Daoy (cell line): ENCODE measurements at regions not wholly inside any gene's neighbourhood (a gene's known extent, or its start where the extent isn't known, plus 50 kb on each side); places are given as distances from the start of the nearest gene placed in this dataset.

Experiments
- DNase-seq: peaks from one replicate; pipeline ENCODE4 v3.0.0-alpha.2; 2015; ENCODE audit warnings: low read depth

DNA sequence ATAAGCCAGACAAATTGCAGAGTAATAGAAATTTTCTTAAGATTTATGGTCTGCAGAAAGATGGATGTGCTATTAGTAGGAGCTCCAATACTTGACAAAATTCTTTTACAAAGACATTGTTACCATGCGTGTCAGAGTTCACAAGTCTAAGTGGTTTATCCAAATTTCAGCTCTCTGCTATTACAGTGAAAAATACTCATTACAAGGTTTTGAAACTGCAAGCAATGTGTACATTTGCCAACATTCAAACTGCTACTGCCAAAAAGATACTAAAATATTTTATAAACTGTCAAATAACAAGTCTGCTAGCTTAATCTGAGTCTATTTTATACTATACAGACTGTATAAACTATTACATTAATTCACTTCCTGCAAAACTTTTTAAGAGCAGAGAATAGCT lies 1341.5 kb upstream of the ACVR2A start:
- no peak for DNase-seq

- no peak for DNase-seq
These were observed 1348.6 kb upstream of the ACVR2A start for GRCh38 chr2:146496248-146496647.

- DNase-seq: no peak
These were observed 1355.4 kb upstream of the ACVR2A start for GRCh38 chr2:146489386-146489785.

DNA sequence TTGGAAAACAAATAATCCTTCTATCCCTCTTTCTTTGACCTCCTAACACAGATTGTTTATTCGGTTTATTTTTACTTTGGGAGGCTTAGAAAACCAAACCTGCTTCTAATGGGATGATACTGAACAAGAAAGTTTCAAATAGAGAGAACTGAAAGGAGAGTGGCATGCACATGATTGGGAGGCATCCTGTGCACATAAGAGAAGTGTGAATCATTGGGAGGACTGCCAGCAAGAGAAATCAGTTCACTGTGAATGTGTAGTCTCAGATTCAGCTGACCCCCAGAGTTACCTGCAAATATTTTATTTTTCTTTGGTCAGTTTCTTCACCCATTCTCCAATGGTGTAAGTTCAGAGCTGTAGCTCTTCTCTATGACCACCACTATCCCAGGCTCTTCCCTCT lies 1363.2 kb upstream of the ACVR2A start:
- DNase-seq: no peak

GRCh38 chr2:146477383-146477782 lies 1367.4 kb upstream of the ACVR2A start:
- no peak for DNase-seq

DNA sequence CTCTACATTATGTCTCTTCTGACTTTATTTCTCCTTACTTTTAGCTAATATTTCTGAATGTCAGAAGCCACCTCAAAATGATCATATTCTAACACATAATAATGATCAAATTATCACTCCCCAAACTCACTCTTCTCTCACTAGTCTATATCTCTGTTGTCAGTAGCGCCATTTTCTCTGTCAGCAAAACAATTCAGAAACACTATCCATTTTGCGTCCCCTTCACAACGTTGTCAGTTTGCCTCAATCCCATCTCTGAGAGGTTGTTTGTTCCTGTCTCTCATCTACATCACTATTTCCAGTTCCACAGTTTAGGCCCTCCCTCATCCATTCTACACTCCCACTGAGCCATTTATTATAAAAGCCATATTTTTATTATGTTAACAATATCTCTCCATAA lies 1376.3 kb upstream of the ACVR2A start:
- DNase-seq: no peak

GRCh38 chr2:146467425-146467824 lies 1377.4 kb upstream of the ACVR2A start:
- no peak for DNase-seq

GRCh38 chr2:146465460-146465859 lies 1379.4 kb upstream of the ACVR2A start:
- no peak for DNase-seq

DNA sequence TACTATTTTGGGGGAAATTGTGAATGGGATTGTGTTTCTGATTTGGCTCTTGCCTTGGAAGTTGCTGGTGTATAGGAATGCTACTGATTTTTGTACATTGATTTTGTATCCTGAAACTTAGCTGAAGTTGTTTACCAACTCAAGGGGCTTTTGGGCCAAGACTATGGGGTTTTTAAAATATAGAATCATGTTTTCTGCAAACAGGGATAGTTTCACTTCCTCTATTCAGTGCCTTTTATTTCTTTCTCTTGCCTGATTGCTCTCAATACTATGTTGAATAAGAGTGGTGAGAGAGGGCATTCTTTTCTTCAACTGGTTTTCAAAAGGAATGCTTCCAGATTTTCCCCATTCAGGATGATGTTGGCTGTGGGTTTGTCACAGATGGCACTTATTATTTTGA lies 1383.8 kb upstream of the ACVR2A start:
- no peak for DNase-seq

DNA sequence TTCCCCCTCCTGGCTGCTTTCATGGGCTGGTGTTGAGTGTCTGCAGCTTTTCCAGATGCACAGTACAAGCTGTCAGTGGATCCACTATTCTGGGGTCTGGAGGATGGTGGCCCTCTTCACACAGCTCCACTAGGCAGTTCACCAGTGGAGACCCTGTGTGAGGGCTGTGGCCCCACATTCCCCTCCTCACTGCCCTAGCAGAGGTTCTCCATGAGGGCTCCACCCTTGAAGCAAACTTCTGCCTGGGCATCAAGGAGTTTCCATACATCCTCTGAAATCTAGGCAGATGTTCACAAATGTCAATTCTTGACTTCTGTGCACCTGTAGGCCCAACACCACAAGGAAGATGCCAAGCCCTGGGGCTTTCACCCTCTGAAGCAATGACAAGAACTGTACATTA lies 1386.2 kb upstream of the ACVR2A start:
- DNase-seq: no peak

DNA sequence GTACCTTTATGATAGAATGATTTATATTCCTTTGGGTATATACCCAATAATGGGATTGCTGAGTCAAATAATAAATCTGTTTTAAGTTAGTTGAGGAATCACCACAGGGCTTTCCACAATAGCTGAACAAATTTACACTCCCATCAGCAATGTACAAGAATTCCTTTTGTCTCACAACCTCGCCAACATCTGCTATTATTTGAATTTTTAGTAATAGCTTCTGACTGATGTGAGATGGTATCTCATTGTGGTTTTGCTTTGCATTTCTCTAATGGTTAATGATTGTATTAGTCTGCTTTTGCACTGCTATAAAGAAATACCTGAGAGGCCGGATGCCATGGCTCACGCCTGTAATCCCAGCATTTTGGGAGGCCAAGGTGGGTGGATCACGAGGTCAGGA lies 1387.6 kb upstream of the ACVR2A start:
- DNase-seq: no peak

DNA sequence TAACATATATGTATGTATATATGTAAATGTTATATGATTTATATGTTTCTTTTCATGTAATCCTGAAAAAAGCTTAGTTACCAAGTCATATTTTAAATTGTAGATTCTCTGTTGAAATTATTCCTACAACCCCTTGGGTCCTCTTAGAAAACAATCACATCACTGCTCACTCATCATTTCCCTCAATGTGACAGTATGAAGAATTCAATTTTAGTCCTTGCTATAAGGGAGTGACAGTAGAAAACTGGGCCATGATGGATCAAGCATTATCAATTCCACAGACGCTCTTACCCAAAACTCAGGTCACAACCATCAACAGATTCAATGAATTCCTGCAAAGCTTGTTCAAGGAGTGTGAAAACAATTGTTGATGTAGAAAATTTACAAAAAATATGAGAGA lies 1389.5 kb upstream of the ACVR2A start:
- no peak for DNase-seq

- no peak for DNase-seq
These were observed 1392.9 kb upstream of the ACVR2A start for GRCh38 chr2:146451972-146452371.

DNA sequence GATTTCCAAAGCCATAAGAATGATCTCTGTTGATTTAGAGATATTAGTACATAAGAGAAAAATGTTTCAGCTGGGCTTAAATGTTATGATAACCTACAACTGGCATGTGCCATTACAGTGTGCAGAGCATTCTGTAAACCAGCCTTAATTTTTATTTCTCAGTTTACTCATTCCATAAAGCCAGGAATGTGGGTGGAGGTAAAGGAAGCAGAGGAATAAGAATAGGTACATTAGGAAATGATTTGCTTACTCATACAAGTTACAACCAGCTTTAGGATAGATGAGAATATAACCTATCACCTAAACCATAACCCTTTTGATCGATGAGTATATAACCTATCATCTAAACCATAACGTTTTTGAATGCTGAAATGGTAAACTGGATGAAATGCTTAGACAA lies 1394.7 kb upstream of the ACVR2A start:
- DNase-seq: no peak

- no peak for DNase-seq
These were observed 1399.8 kb upstream of the ACVR2A start for GRCh38 chr2:146444987-146445386.

DNA sequence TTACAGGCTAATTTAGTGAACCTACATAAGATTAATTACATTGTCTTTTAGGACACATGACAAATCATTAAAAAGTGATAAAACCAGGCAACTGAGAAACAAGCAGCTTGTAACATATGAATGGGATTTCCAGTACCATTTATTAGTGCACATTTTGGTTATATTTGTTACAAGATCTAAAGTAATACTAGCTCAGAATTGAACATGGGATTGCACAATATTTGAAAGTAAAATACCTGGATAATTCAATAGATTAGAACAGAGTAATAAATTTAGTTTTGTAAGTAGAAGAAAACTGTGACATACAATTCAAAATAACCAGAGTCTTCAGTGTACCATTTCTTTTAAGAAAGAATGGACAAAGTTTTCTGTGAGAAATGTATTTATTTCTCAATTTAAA lies 1400.7 kb upstream of the ACVR2A start:
- DNase-seq: no peak

- DNase-seq: no peak
These were observed 1406.6 kb upstream of the ACVR2A start for GRCh38 chr2:146438246-146438645.

GRCh38 chr2:146437712-146438111 lies 1407.1 kb upstream of the ACVR2A start:
- DNase-seq: no peak

DNA sequence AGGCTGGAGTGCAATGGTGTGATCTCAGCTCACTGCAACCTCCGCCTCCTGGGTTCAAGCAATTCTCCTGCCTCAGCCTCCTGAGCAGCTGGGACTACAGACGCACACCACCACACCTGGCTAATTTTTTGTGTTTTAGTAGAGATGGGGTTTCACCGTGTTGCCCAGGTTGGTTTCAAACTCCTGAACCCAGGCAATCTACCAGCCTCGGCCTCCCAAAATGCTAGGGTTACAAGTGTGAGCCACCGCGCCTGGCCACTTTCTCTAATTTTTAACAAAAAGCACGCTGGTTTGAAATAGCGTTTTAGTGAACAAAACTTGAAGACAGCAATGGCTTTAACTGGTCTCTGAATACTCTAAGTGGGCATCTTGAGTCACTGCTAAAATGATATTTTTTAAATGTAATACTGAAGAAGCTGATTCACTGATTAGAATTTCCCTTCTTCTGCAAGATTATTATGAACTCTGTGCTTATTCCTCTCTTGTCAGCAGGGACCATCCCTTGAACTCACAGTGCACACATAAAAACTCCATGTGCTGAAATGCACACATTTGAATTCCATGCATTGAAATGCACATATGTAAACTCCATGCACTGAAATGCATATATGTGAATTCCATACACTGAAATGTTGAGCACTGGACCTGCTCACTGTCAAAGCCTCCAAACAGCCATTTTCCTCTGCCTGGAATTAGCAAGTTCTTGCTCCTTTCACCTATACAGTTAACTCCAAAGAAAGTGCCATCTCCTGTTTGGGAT lies 1411.5 kb upstream of the ACVR2A start:
- DNase-seq: no peak

DNA sequence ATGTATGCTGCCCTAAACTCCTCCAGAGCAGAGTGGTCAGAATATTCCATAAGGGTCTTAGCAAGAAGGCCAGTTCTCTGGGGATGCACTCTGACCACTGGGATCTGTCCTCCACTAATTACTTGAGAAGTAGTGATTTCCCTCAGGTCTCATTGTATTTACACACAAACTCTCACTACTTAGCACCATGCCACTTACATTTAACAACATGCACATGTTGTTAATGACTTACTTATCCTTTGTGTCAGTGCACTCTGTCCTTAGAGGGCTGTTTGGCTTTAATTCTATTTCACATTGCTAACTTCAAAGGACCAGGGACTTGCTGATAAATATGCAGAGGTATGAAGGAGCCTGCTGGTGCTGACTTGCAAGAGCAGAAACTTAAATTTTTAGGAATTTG lies 1415.5 kb upstream of the ACVR2A start:
- no peak for DNase-seq

DNA sequence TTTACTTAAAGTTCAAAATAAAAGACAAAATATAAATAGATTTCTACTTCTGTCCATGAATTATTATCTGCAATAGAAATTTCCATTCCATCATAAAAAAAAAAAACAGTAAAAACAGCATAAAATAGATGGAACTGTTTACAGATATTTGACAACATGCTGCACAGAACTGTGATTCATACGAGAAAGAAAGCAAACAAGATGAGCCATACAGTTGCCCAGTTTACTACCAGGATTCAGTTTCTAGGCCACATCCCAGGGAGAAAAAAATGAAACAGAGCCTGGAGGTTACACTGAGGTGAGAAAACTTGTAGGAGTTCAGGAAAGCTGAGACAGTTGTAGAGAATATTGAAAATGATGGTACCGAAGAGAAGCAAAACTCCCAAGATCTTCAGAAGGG lies 1426.9 kb upstream of the ACVR2A start:
- no peak for DNase-seq

DNA sequence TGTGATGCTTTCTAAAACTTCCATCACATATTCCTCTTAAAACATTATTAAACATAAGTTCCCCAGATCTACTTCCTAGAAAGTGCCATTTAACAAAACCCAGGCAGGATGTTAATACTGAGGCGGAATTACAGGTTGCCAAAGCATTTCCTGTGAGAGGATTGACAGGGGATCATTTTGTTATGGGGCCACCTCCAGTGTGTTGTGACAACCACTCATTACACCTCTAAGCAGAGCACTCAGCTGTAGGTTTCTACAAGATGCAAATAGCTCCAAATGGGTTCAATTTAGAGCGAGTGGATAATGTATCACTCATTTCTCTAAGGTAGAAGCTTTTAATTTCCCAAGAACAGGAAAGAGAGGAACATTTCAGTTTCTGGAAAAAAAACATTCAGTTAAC lies 1429.5 kb upstream of the ACVR2A start:
- DNase-seq: no peak

- no peak for DNase-seq
These were observed 1430.4 kb upstream of the ACVR2A start for GRCh38 chr2:146414456-146414855.

DNA sequence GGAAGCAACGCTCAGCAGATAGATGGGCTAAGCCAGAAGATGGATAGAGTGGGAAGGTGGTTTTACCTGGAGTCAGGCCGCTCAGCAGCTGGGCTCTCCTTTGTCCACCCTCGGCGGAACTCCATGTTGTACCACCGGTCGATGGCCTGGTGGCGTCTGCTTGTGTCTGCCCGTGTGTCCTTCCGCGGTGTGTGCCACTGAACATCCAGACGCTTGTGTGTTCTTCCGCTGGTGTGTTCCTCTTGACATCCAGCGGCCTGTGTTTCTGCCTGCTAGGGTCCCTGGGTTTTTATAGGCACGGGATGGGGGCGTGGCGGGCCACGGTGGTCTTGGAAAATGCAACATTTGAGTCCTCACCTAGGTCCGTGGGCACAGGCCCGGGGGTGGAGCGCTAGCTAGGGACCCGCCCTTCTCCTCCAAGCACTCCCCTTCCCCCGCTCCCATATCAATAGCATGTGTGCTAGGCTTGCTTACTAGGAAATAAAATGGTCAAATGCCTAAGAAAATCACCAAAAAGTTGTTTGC lies 1431.7 kb upstream of the ACVR2A start:
- no peak for DNase-seq
